Osteocyte (in vitro differentiated cells): ENCODE measurements at regions not wholly inside any gene's neighbourhood (a gene's known extent, or its start where the extent isn't known, plus 50 kb on each side); places are given as distances from the start of the nearest gene placed in this dataset.

Experiments
- DNase-seq: peaks from one replicate; pipeline ENCODE4 v3.0.0; 2021; ENCODE audit warnings: mixed read lengths; ENCODE audit not compliant: unreplicated experiment; ENCODE audit errors: extremely low spot score
- H3K27ac Mint-ChIP-seq: one replicate; pipeline ENCODE4 v1.8.0; 2021; ENCODE audit warnings: mild to moderate bottlenecking, mixed read lengths; ENCODE audit not compliant: unreplicated experiment
- H3K27me3 Mint-ChIP-seq: one replicate; pipeline ENCODE4 v1.8.0; 2021; ENCODE audit warnings: mixed read lengths; ENCODE audit not compliant: unreplicated experiment
- H3K36me3 Mint-ChIP-seq: one replicate; pipeline ENCODE4 v1.8.0; 2021; ENCODE audit warnings: mixed read lengths; ENCODE audit not compliant: unreplicated experiment
- H3K4me1 Mint-ChIP-seq: one replicate; pipeline ENCODE4 v1.8.0; 2021; ENCODE audit warnings: mixed read lengths; ENCODE audit not compliant: unreplicated experiment
- H3K4me3 Mint-ChIP-seq: one replicate; pipeline ENCODE4 v1.8.0; 2021; ENCODE audit warnings: mild to moderate bottlenecking, moderate library complexity, mixed read lengths; ENCODE audit not compliant: unreplicated experiment
- H3K9me3 Mint-ChIP-seq: one replicate; pipeline ENCODE4 v1.8.0; 2021; ENCODE audit warnings: mixed read lengths; ENCODE audit not compliant: unreplicated experiment
- TF ChIP-seq, protein P1 (sequence below): fragments of 200-600 bp; sonication (generic); IDR thresholded peaks from 2 replicates; pipeline ENCODE4 v1.5.0; 2021; ENCODE audit warnings: antibody characterized with exemption, mild to moderate bottlenecking, moderate library complexity

DNA sequence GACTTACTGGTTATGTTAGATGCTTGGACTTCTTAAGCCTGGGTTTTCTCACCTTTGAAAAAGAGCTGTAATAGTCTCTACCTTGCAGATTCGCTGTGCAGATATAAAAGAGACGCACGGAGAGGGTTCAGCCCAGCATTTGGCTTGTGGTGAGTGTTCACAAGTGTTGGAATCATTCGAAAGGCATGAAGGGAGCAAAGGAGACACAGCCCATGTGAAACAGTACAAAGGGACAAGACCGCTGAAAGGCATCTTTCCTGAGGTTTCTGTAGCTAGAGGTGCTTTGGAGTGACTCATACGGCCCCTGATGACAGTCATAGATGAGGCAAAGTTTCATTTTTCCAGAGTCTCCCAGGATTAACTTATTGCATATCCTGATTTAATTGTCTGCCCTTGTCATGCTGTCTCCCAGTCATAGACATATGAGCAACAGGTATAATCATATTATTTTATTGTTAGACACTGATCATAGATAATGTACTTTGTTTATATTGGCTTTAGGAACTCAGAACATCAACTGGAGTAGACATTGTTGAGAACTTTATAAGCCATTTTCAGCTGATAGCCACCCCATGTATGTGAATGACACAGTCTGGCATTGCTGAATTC is 171.1 kb downstream of the ADRA2A start:
- H3K4me3 Mint-ChIP-seq, result no peak overlapping the region
- peaks cover 3% of the 10 kb centered on the region for H3K27me3 Mint-ChIP-seq
- peaks cover 8% of the 10 kb centered on the region for H3K9me3 Mint-ChIP-seq
- H3K27ac Mint-ChIP-seq, result no peak overlapping the region
- H3K36me3 Mint-ChIP-seq, result no peaks in the 10 kb centered on the region
- H3K4me1 Mint-ChIP-seq, result no peaks in the 10 kb centered on the region
- TF ChIP-seq, protein P1, sequence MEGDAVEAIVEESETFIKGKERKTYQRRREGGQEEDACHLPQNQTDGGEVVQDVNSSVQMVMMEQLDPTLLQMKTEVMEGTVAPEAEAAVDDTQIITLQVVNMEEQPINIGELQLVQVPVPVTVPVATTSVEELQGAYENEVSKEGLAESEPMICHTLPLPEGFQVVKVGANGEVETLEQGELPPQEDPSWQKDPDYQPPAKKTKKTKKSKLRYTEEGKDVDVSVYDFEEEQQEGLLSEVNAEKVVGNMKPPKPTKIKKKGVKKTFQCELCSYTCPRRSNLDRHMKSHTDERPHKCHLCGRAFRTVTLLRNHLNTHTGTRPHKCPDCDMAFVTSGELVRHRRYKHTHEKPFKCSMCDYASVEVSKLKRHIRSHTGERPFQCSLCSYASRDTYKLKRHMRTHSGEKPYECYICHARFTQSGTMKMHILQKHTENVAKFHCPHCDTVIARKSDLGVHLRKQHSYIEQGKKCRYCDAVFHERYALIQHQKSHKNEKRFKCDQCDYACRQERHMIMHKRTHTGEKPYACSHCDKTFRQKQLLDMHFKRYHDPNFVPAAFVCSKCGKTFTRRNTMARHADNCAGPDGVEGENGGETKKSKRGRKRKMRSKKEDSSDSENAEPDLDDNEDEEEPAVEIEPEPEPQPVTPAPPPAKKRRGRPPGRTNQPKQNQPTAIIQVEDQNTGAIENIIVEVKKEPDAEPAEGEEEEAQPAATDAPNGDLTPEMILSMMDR, result no peak
- DNase-seq, result no peak

DNA sequence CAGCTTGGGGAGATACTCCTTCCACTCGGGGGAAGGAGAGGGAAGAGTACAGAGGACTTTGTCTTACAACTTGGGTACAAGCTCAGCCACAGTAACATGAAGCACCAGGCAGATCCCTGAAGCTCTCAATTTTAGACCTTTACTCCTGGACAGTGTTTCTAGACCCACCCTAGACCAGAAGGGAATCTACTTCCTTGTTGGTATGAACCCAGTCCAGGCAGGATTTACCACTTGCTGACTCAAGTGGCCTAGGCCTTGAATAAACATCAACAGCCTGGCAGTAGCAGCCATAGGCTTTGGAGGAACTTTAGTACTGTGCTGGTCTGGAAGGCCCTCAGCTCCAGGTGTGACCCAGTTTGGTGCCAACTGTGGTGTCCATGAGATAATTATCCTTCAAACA is 173.1 kb downstream of the ADRA2A start:
- Mint-ChIP-seq H3K36me3 (no peaks in the 10 kb centered on the region), H3K27me3 (peaks cover 3% of the 10 kb centered on the region), H3K9me3 (peaks cover 8% of the 10 kb centered on the region), H3K4me1 (no peaks in the 10 kb centered on the region), H3K27ac (no peak overlapping the region), H3K4me3 (no peak overlapping the region)
- TF ChIP-seq, protein P1, result no peak
- no peak for DNase-seq

DNA sequence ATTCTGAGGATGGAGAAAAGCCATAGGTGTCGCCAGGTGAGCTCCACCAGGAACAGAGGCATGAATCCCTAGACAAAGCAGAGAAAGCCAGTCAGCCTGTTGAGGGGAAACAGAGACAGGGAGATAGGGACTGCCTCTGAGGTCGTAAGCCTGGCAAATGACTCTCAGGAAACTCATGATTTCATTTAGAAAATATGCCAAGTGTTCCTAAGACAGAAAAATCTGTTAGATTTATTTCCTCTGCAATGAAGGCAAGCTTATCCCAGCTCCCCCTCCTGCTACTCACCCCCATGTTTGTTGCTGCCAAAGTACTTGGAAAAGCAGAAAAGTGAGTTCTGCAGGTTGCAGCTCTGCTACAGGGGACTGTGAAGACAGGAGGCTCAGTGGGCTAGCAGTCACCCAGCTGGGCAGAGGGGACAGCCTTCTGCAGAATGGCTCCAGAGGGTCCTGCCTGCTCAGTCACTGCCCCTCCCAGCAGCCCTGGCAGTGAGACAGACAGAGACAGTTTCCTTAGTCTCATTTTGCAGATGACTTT is 184.3 kb downstream of the ADRA2A start:
- no peak for DNase-seq
- H3K4me3 Mint-ChIP-seq, result no peak overlapping the region
- no peaks in the 10 kb centered on the region for H3K27me3 Mint-ChIP-seq
- H3K9me3 Mint-ChIP-seq, result no peaks in the 10 kb centered on the region
- H3K27ac Mint-ChIP-seq, result no peak overlapping the region
- no peaks in the 10 kb centered on the region for H3K4me1 Mint-ChIP-seq
- no peaks in the 10 kb centered on the region for H3K36me3 Mint-ChIP-seq
- TF ChIP-seq, protein P1, result no peak

DNA sequence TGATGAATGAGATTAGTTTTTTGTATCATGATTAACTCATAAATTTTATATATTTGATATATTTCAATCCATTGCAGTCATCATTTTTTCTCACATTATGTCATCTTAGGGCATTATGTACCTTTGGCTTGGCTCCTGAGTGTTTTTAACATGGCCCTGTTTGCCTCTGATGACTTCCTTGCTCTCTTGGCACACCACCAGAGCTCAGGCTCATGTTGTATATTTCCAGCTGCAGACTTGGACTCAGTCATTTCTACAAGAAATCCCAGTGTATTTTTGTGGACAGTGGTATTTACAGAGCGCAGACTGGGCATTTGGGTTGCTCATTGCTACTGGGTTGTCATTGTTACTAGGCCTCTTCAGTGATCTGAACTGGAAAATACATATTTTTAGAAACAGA is 188.5 kb downstream of the ADRA2A start:
- H3K4me3 Mint-ChIP-seq, result no peak overlapping the region
- no peak overlapping the region for H3K27ac Mint-ChIP-seq
- no peaks in the 10 kb centered on the region for H3K4me1 Mint-ChIP-seq
- TF ChIP-seq, protein P1, result no peak
- H3K27me3 Mint-ChIP-seq, result no peaks in the 10 kb centered on the region
- no peaks in the 10 kb centered on the region for H3K9me3 Mint-ChIP-seq
- no peaks in the 10 kb centered on the region for H3K36me3 Mint-ChIP-seq
- DNase-seq, result no peak

DNA sequence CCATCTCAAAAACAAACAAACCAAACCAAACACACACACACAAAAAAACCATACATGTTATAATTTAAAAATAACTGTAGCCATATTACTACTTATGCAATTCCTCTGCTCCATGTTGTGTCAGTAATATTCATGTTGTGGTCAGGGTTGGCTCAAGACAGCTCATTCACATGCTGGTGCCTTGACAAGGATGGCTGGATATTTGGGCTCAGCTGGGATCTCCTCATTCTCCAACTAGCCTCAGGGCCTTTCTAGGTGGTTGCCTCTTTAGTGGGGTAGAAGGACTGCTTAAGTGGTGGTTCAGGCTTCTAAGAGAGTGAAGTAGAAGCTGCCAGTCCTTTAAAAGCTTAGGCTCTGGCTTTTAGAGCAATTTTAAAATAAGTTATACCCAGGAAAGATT is 189.3 kb downstream of the ADRA2A start:
- no peaks in the 10 kb centered on the region for H3K9me3 Mint-ChIP-seq
- no peak overlapping the region for H3K4me3 Mint-ChIP-seq
- H3K27ac Mint-ChIP-seq, result no peak overlapping the region
- no peak for DNase-seq
- H3K4me1 Mint-ChIP-seq, result no peaks in the 10 kb centered on the region
- H3K27me3 Mint-ChIP-seq, result no peaks in the 10 kb centered on the region
- TF ChIP-seq, protein P1, result no peak
- no peaks in the 10 kb centered on the region for H3K36me3 Mint-ChIP-seq
